Fibroblast of skin of left biceps (primary cell): ENCODE measurements at regions not wholly inside any gene's neighbourhood (a gene's known extent, or its start where the extent isn't known, plus 50 kb on each side); places are given as distances from the start of the nearest gene placed in this dataset.

Experiments
- DNase-seq, 2 experiments: peaks; one replicate each; pipeline ENCODE4 v3.0.0-alpha.2; 2013; ENCODE audit warnings: low read depth in 2 of 2

GRCh38 chr1:87437663-87438295, 109.1 kb downstream of the LMO4 start:
- no peak for DNase-seq

GRCh38 chr1:87439821-87440220, 111.1 kb downstream of the LMO4 start:
- DNase-seq, result no peak

GRCh38 chr1:87449348-87449963, 120.8 kb downstream of the LMO4 start:
- no peak for DNase-seq

GRCh38 chr1:87450136-87450535, 121.5 kb downstream of the LMO4 start:
- DNase-seq, result no peak

- no peak for DNase-seq
Observed at GRCh38 chr1:87450615-87451209, 122.0 kb downstream of the LMO4 start.

GRCh38 chr1:87451229-87451920, 122.7 kb downstream of the LMO4 start:
- DNase-seq, result peak; percentile 24 to 40

GRCh38 chr1:87452648-87453047, 124.0 kb downstream of the LMO4 start:
- no peak for DNase-seq

GRCh38 chr1:87457408-87457807, 128.7 kb downstream of the LMO4 start:
- no peak for DNase-seq

- no peak for DNase-seq
Observed at GRCh38 chr1:87462894-87463293, 134.2 kb downstream of the LMO4 start.

GRCh38 chr1:87464022-87464490, 135.4 kb downstream of the LMO4 start:
- no peak for DNase-seq

GRCh38 chr1:87466621-87467020, 137.9 kb downstream of the LMO4 start:
- DNase-seq, result no peak

- no peak for DNase-seq
Observed at GRCh38 chr1:87472716-87473115, 144.0 kb downstream of the LMO4 start.

- DNase-seq, result no peak
Observed at GRCh38 chr1:87473203-87473661, 144.6 kb downstream of the LMO4 start.

- DNase-seq, result no peak
Observed at GRCh38 chr1:87474098-87474497, 145.4 kb downstream of the LMO4 start.

GRCh38 chr1:87478231-87478630, 149.6 kb downstream of the LMO4 start:
- DNase-seq, result no peak

GRCh38 chr1:87495147-87495546, 166.5 kb downstream of the LMO4 start:
- DNase-seq, result no peak

GRCh38 chr1:87495870-87496269, 167.2 kb downstream of the LMO4 start:
- no peak for DNase-seq

- no peak for DNase-seq
Observed at GRCh38 chr1:87497380-87498203, 168.9 kb downstream of the LMO4 start.

GRCh38 chr1:87501738-87502137, 173.1 kb downstream of the LMO4 start:
- no peak for DNase-seq

GRCh38 chr1:87505391-87505983, 176.8 kb downstream of the LMO4 start:
- DNase-seq, result no peak

- DNase-seq, result no peak
Observed at GRCh38 chr1:87506147-87506546, 177.5 kb downstream of the LMO4 start.
